ENCODE measurements at regions not wholly inside any gene's neighbourhood (a gene's known extent, or its start where the extent isn't known, plus 50 kb on each side); places are given as distances from the start of the nearest gene placed in this dataset.

DNA sequence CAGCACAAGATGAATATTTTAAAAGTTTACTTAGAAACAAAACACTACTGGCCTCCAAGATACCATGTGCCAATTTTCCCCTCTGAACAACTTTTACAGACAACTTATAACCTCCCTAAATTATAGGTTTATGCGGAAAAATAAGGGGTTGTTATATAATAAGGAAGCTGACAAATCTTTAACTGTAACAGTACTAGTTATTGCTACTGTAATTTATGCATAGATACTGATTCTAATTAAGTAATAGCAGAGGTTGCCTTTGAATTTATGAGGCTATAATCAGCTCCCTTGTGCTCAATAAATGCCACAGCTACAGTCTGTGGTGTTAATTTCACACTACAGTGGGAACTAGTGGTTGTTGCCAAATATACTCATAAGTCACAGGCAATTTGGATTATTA is 291.3 kb upstream of the PCSK5 start:
- TF ChIP-seq CTCF (IDR thresholded peaks at IDR 0.05) (no peak), POLR2A (IDR thresholded peaks at IDR 0.05) (no peak)

Data from testis (tissue), 2 donors.